Parathyroid adenoma (tissue), 2 donors: ENCODE measurements at regions not wholly inside any gene's neighbourhood (a gene's known extent, or its start where the extent isn't known, plus 50 kb on each side); places are given as distances from the start of the nearest gene placed in this dataset.

Experiments
- H2AFZ ChIP-seq: fragments of 300-600 bp; sonication (generic); one replicate; pipeline ENCODE4 v1.7.0; 2017; ENCODE audit warnings: antibody characterized with exemption, mild to moderate bottlenecking
- H3K27ac ChIP-seq: fragments of 300-600 bp; sonication (generic); one replicate; pipeline ENCODE4 v1.7.0; 2017
- H3K27me3 ChIP-seq: fragments of 300-600 bp; sonication (generic); one replicate; pipeline ENCODE4 v1.7.0; 2017; ENCODE audit warnings: low read length; ENCODE audit not compliant: control insufficient read depth, insufficient read depth
- H3K36me3 ChIP-seq: fragments of 300-600 bp; sonication (generic); one replicate; pipeline ENCODE4 v1.7.0; 2017; ENCODE audit warnings: low read length; ENCODE audit not compliant: control insufficient read depth, insufficient read depth
- H3K4me1 ChIP-seq: fragments of 300-600 bp; sonication (generic); one replicate; pipeline ENCODE4 v1.7.0; 2017; ENCODE audit warnings: control low read depth
- H3K4me2 ChIP-seq: fragments of 300-600 bp; sonication (generic); one replicate; pipeline ENCODE4 v1.7.0; 2017; ENCODE audit warnings: low read length
- H3K4me3 ChIP-seq: fragments of 300-600 bp; sonication (generic); one replicate; pipeline ENCODE4 v1.7.0; 2017; ENCODE audit warnings: low read depth, low read length
- H3K79me2 ChIP-seq: fragments of 300-600 bp; sonication (generic); one replicate; pipeline ENCODE4 v1.7.0; 2017; ENCODE audit warnings: control low read depth
- H3K9ac ChIP-seq: fragments of 300-600 bp; sonication (generic); one replicate; pipeline ENCODE4 v1.7.0; 2017; ENCODE audit warnings: mild to moderate bottlenecking
- H3K9me3 ChIP-seq: fragments of 300-600 bp; sonication (generic); one replicate; pipeline ENCODE4 v1.7.0; 2017; ENCODE audit warnings: low read length; ENCODE audit not compliant: control insufficient read depth
- TF ChIP-seq, protein P1 (sequence below): fragments of 300-600 bp; sonication (generic); IDR thresholded peaks from one replicate; pipeline ENCODE4 v1.7.0; 2017; ENCODE audit warnings: antibody characterized with exemption, mild to moderate bottlenecking
- donor health status: primary hyperparathyroidism.

DNA sequence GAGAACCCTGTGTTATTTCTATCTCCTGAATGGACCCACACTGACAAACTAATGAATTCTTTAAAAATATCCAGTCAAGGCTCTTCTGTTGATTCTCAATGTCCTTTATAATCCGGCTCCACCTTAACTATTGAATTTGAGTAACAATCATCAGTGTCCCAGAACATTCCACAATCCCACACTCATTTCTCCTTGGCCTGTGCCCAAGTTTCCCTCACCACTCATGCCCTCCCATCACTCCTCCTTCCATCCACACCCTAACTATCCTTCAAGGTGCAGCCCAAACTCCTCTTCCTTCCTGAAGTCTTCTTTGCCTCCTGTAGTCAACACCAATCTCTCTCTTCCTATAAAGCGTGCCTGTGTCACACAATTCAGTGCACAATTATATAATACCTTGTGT lies 106.1 kb downstream of the NUDT12 start:
- Histone ChIP-seq H3K4me2 (no peak overlapping the region), H3K79me2 (no peaks in the 10 kb centered on the region), H3K9me3 (no peaks in the 10 kb centered on the region), H3K4me3 (no peak overlapping the region), H3K27me3 (no peaks in the 10 kb centered on the region), H3K4me1 (peaks cover 24% of the 10 kb centered on the region), H3K9ac (no peak overlapping the region), H3K36me3 (no peaks in the 10 kb centered on the region), H3K27ac (no peak overlapping the region), H2AFZ (peak overlapping the region; percentile 2)
- TF ChIP-seq, protein P1, sequence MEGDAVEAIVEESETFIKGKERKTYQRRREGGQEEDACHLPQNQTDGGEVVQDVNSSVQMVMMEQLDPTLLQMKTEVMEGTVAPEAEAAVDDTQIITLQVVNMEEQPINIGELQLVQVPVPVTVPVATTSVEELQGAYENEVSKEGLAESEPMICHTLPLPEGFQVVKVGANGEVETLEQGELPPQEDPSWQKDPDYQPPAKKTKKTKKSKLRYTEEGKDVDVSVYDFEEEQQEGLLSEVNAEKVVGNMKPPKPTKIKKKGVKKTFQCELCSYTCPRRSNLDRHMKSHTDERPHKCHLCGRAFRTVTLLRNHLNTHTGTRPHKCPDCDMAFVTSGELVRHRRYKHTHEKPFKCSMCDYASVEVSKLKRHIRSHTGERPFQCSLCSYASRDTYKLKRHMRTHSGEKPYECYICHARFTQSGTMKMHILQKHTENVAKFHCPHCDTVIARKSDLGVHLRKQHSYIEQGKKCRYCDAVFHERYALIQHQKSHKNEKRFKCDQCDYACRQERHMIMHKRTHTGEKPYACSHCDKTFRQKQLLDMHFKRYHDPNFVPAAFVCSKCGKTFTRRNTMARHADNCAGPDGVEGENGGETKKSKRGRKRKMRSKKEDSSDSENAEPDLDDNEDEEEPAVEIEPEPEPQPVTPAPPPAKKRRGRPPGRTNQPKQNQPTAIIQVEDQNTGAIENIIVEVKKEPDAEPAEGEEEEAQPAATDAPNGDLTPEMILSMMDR: no peak

DNA sequence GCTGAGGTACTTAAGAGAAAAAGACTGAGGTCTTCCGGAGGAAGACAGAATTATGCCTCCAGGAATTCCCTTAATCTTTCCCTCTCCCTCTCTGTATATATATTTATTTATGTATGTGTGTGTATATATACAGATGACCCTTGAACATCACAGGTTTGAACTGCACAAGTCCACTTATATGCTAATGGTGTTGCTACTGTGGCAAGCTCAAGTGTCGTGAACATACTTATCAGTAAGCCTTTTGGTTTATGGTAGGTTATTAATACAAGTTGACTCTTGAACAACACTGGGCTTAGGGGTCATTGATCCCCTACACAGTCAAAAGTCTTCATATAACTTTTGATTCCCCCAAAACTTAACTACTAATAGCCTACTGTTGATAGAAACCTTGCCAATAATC lies 106.8 kb downstream of the NUDT12 start:
- H3K9ac ChIP-seq: no peak overlapping the region
- no peaks in the 10 kb centered on the region for H3K79me2 ChIP-seq
- TF ChIP-seq, protein P1: no peak
- no peak overlapping the region for H3K4me2 ChIP-seq
- H3K36me3 ChIP-seq: no peaks in the 10 kb centered on the region
- H3K9me3 ChIP-seq: no peaks in the 10 kb centered on the region
- H3K4me3 ChIP-seq: no peak overlapping the region
- H3K4me1 ChIP-seq: peaks cover 31% of the 10 kb centered on the region
- no peak overlapping the region for H2AFZ ChIP-seq
- H3K27ac ChIP-seq: no peak overlapping the region
- no peaks in the 10 kb centered on the region for H3K27me3 ChIP-seq

DNA sequence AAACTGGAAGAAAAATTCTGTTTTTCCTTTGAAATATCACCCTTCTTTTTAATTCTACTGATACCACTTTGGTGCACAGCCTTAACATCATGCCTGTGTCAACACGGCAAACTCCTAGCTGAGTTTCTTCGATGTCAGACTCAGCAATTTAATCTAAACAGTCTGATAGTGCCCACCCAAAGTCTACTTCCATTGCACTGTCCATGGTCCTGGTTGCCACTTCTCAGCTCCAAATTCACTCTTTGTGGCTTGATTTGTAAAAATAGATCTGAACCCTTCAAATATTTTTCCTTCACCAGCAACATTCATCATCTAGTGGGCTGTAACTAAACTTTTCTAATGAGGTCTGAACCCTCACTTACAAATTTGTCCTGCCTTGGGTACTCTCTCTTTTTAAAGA lies 107.8 kb downstream of the NUDT12 start:
- peaks cover 36% of the 10 kb centered on the region for H3K4me1 ChIP-seq
- no peak overlapping the region for H3K9ac ChIP-seq
- no peaks in the 10 kb centered on the region for H3K27me3 ChIP-seq

DNA sequence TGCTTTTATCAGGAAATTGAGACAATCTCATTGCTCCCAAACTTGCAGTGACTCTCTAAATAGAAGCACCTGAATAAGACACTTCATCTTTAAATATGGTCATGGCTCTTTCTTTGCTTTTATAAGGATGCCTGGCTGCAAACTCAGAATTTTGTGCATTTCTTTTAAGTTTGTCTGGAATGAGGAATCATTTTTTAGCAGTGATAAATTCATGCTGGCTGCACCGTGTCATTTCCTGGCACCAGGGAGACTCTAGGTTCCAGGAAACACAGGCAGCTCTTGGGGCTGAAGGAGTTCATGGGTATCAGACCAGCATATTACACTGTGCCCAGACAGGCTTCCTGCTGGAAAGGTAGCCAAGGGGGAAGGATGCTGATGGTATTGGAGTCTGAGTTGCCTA lies 109.9 kb downstream of the NUDT12 start:
- Histone ChIP-seq H3K9me3 (no peaks in the 10 kb centered on the region), H3K4me1 (peaks cover 24% of the 10 kb centered on the region), H3K4me3 (no peak overlapping the region), H3K36me3 (no peaks in the 10 kb centered on the region), H3K27me3 (no peaks in the 10 kb centered on the region), H3K4me2 (no peak overlapping the region), H3K27ac (peak overlapping the region; percentile 74), H2AFZ (no peak overlapping the region), H3K9ac (no peak overlapping the region), H3K79me2 (no peaks in the 10 kb centered on the region)
- TF ChIP-seq, protein P1: no peak

More for the DNA sequence above, 107.8 kb downstream of the NUDT12 start:
- no peaks in the 10 kb centered on the region for H3K9me3 ChIP-seq
- H3K36me3 ChIP-seq: no peaks in the 10 kb centered on the region
- no peak overlapping the region for H3K4me3 ChIP-seq
- H2AFZ ChIP-seq: no peak overlapping the region
- H3K79me2 ChIP-seq: no peaks in the 10 kb centered on the region
- TF ChIP-seq, protein P1: no peak
- no peak overlapping the region for H3K4me2 ChIP-seq
- no peak overlapping the region for H3K27ac ChIP-seq

DNA sequence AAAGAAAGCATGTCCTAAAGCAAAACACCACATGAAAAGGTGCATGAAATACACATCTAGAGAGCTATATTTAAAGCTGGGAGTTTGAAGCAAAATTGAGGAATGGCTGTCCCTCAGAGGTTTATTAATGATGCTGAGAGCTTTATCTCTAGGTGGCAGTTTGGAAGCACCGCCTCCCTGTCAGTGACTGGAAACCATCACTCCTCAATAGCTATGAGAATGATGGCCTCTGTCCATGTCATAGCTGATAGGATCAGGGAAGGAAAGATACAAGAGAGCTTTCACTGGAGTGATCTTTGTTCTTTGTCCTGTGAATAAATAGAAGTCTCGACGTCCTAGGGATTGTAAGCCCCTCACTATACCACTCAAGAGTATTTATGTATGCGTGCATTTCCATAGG lies 110.5 kb downstream of the NUDT12 start:
- TF ChIP-seq, protein P1: no peak
- Histone ChIP-seq H3K79me2 (no peaks in the 10 kb centered on the region), H3K4me2 (no peak overlapping the region), H3K27ac (peak overlapping the region; percentile 74), H3K9me3 (no peaks in the 10 kb centered on the region), H3K4me1 (peaks cover 24% of the 10 kb centered on the region), H3K36me3 (no peaks in the 10 kb centered on the region), H2AFZ (no peak overlapping the region), H3K9ac (no peak overlapping the region), H3K4me3 (no peak overlapping the region), H3K27me3 (no peaks in the 10 kb centered on the region)
